H9 (cell line): ENCODE measurements at regions not wholly inside any gene's neighbourhood (a gene's known extent, or its start where the extent isn't known, plus 50 kb on each side); places are given as distances from the start of the nearest gene placed in this dataset.

ENCODE experiments used
- DNase-seq: peaks from one replicate; pipeline ENCODE4 v3.0.0-alpha.2; 2017
- H2AFZ ChIP-seq: one replicate; pipeline ENCODE4 v1.6.1; 2013; ENCODE audit warnings: mild to moderate bottlenecking, low read length, control low read depth, moderate library complexity
- H2AK5ac ChIP-seq: 2 replicates; pipeline ENCODE4 v1.6.1; 2013; ENCODE audit warnings: low read length, control low read depth, mixed read lengths; ENCODE audit not compliant: insufficient read length
- H2BK120ac ChIP-seq: one replicate; pipeline ENCODE4 v1.6.1; 2013; ENCODE audit warnings: low read depth, mild to moderate bottlenecking, low read length, control low read depth, inconsistent platforms; ENCODE audit not compliant: poor library complexity, severe bottlenecking
- H2BK12ac ChIP-seq: 2 replicates; pipeline ENCODE4 v1.6.1; 2013; ENCODE audit warnings: low read length, control low read depth, mixed read lengths, low read depth; ENCODE audit not compliant: insufficient read length
- H2BK15ac ChIP-seq: 2 replicates; pipeline ENCODE4 v1.6.1; 2013; ENCODE audit warnings: low read depth, low read length, control low read depth
- H2BK20ac ChIP-seq: one replicate; pipeline ENCODE4 v1.6.1; 2013; ENCODE audit warnings: low read depth, mild to moderate bottlenecking, low read length, control low read depth, inconsistent platforms; ENCODE audit not compliant: poor library complexity, severe bottlenecking
- H2BK5ac ChIP-seq: 2 replicates; pipeline ENCODE4 v1.6.1; 2013; ENCODE audit warnings: low read length, control low read depth, mixed read lengths; ENCODE audit not compliant: insufficient read length
- H3K14ac ChIP-seq: 2 replicates; pipeline ENCODE4 v1.6.1; 2013; ENCODE audit warnings: low read length, control low read depth; ENCODE audit not compliant: insufficient read depth
- H3K18ac ChIP-seq: 2 replicates; pipeline ENCODE4 v1.6.1; 2013; ENCODE audit warnings: low read depth, mild to moderate bottlenecking, mixed read lengths, low read length, control low read depth; ENCODE audit not compliant: insufficient read length
- H3K23ac ChIP-seq: 2 replicates; pipeline ENCODE4 v1.6.1; 2013; ENCODE audit warnings: low read length, control low read depth, mixed read lengths, low read depth; ENCODE audit not compliant: insufficient read length
- H3K23me2 ChIP-seq: 2 replicates; pipeline ENCODE4 v1.6.1; 2013; ENCODE audit warnings: low read depth, mild to moderate bottlenecking, mixed read lengths, low read length, control low read depth; ENCODE audit not compliant: insufficient read length, poor library complexity, severe bottlenecking
- H3K27ac ChIP-seq: 2 replicates; pipeline ENCODE4 v1.5.1; 2013; ENCODE audit warnings: low read length, control low read depth, mixed read lengths, low read depth; ENCODE audit not compliant: insufficient read length
- H3K27me3 ChIP-seq: 2 replicates; pipeline ENCODE4 v1.6.1; 2013; ENCODE audit warnings: low read length, control low read depth, inconsistent platforms; ENCODE audit not compliant: insufficient read depth
- H3K4ac ChIP-seq: 2 replicates; pipeline ENCODE4 v1.6.1; 2013; ENCODE audit warnings: low read depth, mild to moderate bottlenecking, control low read depth, inconsistent platforms, low read length, moderate library complexity
- H3K4me1 ChIP-seq: 2 replicates; pipeline ENCODE4 v1.6.1; 2013; ENCODE audit warnings: low read length, control low read depth, inconsistent platforms; ENCODE audit not compliant: insufficient read depth
- H3K4me2 ChIP-seq: 2 replicates; pipeline ENCODE4 v1.6.1; 2013; ENCODE audit warnings: low read length, control low read depth, mixed read lengths; ENCODE audit not compliant: insufficient read length, insufficient read depth
- H3K56ac ChIP-seq: 2 replicates; pipeline ENCODE4 v1.6.1; 2013; ENCODE audit warnings: low read depth, mild to moderate bottlenecking, mixed read lengths, low read length, control low read depth; ENCODE audit not compliant: insufficient read length
- H3K79me1 ChIP-seq: 2 replicates; pipeline ENCODE4 v1.6.1; 2013; ENCODE audit warnings: low read depth, mild to moderate bottlenecking, moderate library complexity, low read length, control low read depth, inconsistent platforms; ENCODE audit not compliant: insufficient read depth, poor library complexity, severe bottlenecking
- H3K79me2 ChIP-seq: 2 replicates; pipeline ENCODE4 v1.6.1; 2013; ENCODE audit warnings: low read length, control low read depth, inconsistent platforms; ENCODE audit not compliant: insufficient read depth
- H3K9ac ChIP-seq: 2 replicates; pipeline ENCODE4 v1.6.1; 2013; ENCODE audit warnings: low read length, control low read depth, mixed read lengths; ENCODE audit not compliant: insufficient read length; ENCODE audit errors: extremely low read depth
- H3K9me3 ChIP-seq: one replicate; pipeline ENCODE4 v1.6.1; 2013; ENCODE audit warnings: low read depth, low read length, inconsistent platforms; ENCODE audit not compliant: control insufficient read depth
- H3T11ph ChIP-seq: one replicate; pipeline ENCODE4 v1.6.1; 2013; ENCODE audit warnings: mild to moderate bottlenecking, low read length, control low read depth, inconsistent platforms
- H4K20me1 ChIP-seq: one replicate; pipeline ENCODE4 v1.6.1; 2013; ENCODE audit not compliant: control insufficient read depth, insufficient read length, insufficient read depth
- H4K5ac ChIP-seq: 2 replicates; pipeline ENCODE4 v1.6.1; 2013; ENCODE audit warnings: low read depth, mild to moderate bottlenecking, mixed read lengths, low read length, control low read depth; ENCODE audit not compliant: insufficient read length
- H4K8ac ChIP-seq: replicated peaks from 2 replicates; pipeline ENCODE4 v1.6.1; 2013; ENCODE audit warnings: low read length, control low read depth, mixed read lengths, low read depth; ENCODE audit not compliant: insufficient read length
- H4K91ac ChIP-seq: 2 replicates; pipeline ENCODE4 v1.6.1; 2013; ENCODE audit warnings: low read depth, mild to moderate bottlenecking, moderate library complexity, mixed read lengths, low read length, control low read depth; ENCODE audit not compliant: insufficient read length
- H3K27ac Mint-ChIP-seq, 3 experiments: 2 replicates in 2 of 3; 3 replicates in 1 of 3; pipeline ENCODE4 v1.8.0; 2020 to 2021; ENCODE audit warnings: mixed read lengths in 3 of 3, mild to moderate bottlenecking in 1 of 3, moderate library complexity in 1 of 3
- H3K27me3 Mint-ChIP-seq: 2 replicates; pipeline ENCODE4 v1.8.0; 2021; ENCODE audit warnings: low read depth, mild to moderate bottlenecking, moderate library complexity, mixed read lengths
- H3K36me3 Mint-ChIP-seq, 3 experiments: 2 replicates in 2 of 3; 3 replicates in 1 of 3; pipeline ENCODE4 v1.8.0; 2020 to 2021; ENCODE audit warnings: low read depth in 3 of 3, mixed read lengths in 3 of 3; ENCODE audit not compliant: insufficient read depth in 1 of 3
- H3K4me1 Mint-ChIP-seq, 2 experiments: 2 replicates each; pipeline ENCODE4 v1.8.0; 2020; ENCODE audit warnings: mixed read lengths in 2 of 2
- H3K4me3 Mint-ChIP-seq, 2 experiments: 2 replicates in 1 of 2; 3 replicates in 1 of 2; pipeline ENCODE4 v1.8.0; 2020 to 2021; ENCODE audit warnings: mild to moderate bottlenecking in 2 of 2, mixed read lengths in 2 of 2, moderate library complexity in 1 of 2
- H3K9me3 Mint-ChIP-seq, 2 experiments: 2 replicates in 1 of 2; 3 replicates in 1 of 2; pipeline ENCODE4 v1.8.0; 2020; ENCODE audit warnings: mild to moderate bottlenecking in 2 of 2, mixed read lengths in 2 of 2, moderate library complexity in 1 of 2
- WGBS: extraction: QIAGEN DNeasy Blood & Tissue Kit; methylation state at CpG from one replicate; pipeline ENCODE4 v1.1.7; 2013; ENCODE audit warnings: missing lambda C conversion rate, low lambda C conversion rate, mixed read lengths; ENCODE audit not compliant: insufficient read length; ENCODE audit errors: extremely low coverage; 5-methylcytosine and 5-hydroxymethylcytosine counted together
- TF ChIP-seq, protein P1 (sequence below): fragments of 200-600 bp; sonication (generic); conservative IDR thresholded peaks from 3 replicates; pipeline ENCODE4 v1.8.0; 2021; ENCODE audit warnings: antibody characterized with exemption, mild to moderate bottlenecking

- H3K56ac ChIP-seq = no peak overlapping the region
- H2BK20ac ChIP-seq = no peak overlapping the region
- no peak overlapping the region for H3K18ac ChIP-seq
- Mint-ChIP-seq H3K4me3 (no peak overlapping the region), H3K4me1 (peaks cover 0 to 7% of the 10 kb centered on the region in 2 experiments; a peak in 1 of 4 replicates), H3K27me3 (no peaks in the 10 kb centered on the region), H3K36me3 (no peaks in the 10 kb centered on the region), H3K9me3 (no peaks in the 10 kb centered on the region), H3K27ac (no peak overlapping the region)
- H4K91ac ChIP-seq = no peak overlapping the region
- H3K4me2 ChIP-seq = no peak overlapping the region
- TF ChIP-seq, protein P1, sequence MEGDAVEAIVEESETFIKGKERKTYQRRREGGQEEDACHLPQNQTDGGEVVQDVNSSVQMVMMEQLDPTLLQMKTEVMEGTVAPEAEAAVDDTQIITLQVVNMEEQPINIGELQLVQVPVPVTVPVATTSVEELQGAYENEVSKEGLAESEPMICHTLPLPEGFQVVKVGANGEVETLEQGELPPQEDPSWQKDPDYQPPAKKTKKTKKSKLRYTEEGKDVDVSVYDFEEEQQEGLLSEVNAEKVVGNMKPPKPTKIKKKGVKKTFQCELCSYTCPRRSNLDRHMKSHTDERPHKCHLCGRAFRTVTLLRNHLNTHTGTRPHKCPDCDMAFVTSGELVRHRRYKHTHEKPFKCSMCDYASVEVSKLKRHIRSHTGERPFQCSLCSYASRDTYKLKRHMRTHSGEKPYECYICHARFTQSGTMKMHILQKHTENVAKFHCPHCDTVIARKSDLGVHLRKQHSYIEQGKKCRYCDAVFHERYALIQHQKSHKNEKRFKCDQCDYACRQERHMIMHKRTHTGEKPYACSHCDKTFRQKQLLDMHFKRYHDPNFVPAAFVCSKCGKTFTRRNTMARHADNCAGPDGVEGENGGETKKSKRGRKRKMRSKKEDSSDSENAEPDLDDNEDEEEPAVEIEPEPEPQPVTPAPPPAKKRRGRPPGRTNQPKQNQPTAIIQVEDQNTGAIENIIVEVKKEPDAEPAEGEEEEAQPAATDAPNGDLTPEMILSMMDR = no peak
- H3K23me2 ChIP-seq = no peaks in the 10 kb centered on the region
- H2BK5ac ChIP-seq = no peak overlapping the region
- H2AK5ac ChIP-seq = no peak overlapping the region
- H3K79me2 ChIP-seq = no peaks in the 10 kb centered on the region
- H3K4me1 ChIP-seq = no peaks in the 10 kb centered on the region
- WGBS = no CpG with 5 or more reads among the region's 5 CpGs
- H3T11ph ChIP-seq = no peak overlapping the region
- no peak overlapping the region for H2AFZ ChIP-seq
- no peak overlapping the region for H2BK12ac ChIP-seq
- H3K27ac ChIP-seq = no peak overlapping the region
- H3K9me3 ChIP-seq = no peaks in the 10 kb centered on the region
- H3K23ac ChIP-seq = no peak overlapping the region
- no peaks in the 10 kb centered on the region for H4K20me1 ChIP-seq
- H3K4ac ChIP-seq = no peak overlapping the region
- H3K27me3 ChIP-seq = no peaks in the 10 kb centered on the region
- H4K5ac ChIP-seq = no peak overlapping the region
- H3K79me1 ChIP-seq = no peaks in the 10 kb centered on the region
- no peak for DNase-seq
- no peak overlapping the region for H2BK120ac ChIP-seq
- no peak overlapping the region for H4K8ac ChIP-seq
- no peak overlapping the region for H3K9ac ChIP-seq
- H3K14ac ChIP-seq = no peak overlapping the region
- H2BK15ac ChIP-seq = no peak overlapping the region
Measured at GRCh38 chr3:94405258-94406035, 342.6 kb downstream of the NSUN3 start.
